ENCODE measurements at regions not wholly inside any gene's neighbourhood (a gene's known extent, or its start where the extent isn't known, plus 50 kb on each side); places are given as distances from the start of the nearest gene placed in this dataset.

GRCh38 chr6:1202201-1202600 lies 109.7 kb upstream of the FOXQ1 start:
- TF ChIP-seq, protein P1, sequence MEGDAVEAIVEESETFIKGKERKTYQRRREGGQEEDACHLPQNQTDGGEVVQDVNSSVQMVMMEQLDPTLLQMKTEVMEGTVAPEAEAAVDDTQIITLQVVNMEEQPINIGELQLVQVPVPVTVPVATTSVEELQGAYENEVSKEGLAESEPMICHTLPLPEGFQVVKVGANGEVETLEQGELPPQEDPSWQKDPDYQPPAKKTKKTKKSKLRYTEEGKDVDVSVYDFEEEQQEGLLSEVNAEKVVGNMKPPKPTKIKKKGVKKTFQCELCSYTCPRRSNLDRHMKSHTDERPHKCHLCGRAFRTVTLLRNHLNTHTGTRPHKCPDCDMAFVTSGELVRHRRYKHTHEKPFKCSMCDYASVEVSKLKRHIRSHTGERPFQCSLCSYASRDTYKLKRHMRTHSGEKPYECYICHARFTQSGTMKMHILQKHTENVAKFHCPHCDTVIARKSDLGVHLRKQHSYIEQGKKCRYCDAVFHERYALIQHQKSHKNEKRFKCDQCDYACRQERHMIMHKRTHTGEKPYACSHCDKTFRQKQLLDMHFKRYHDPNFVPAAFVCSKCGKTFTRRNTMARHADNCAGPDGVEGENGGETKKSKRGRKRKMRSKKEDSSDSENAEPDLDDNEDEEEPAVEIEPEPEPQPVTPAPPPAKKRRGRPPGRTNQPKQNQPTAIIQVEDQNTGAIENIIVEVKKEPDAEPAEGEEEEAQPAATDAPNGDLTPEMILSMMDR (IDR thresholded peaks at IDR 0.05) = no peak
- TF ChIP-seq EP300 (IDR thresholded peaks at IDR 0.05) = no peak

Measured in tibial nerve (tissue), 4 donors.